Caki2 (cell line): ENCODE measurements at regions not wholly inside any gene's neighbourhood (a gene's known extent, or its start where the extent isn't known, plus 50 kb on each side); places are given as distances from the start of the nearest gene placed in this dataset.

ENCODE experiments used
- DNase-seq: peaks from one replicate; pipeline ENCODE4 v3.0.0-alpha.2; 2015; ENCODE audit warnings: low read depth
- in situ Hi-C: cut with HindIII; loops from 2 replicates; pipeline ENCODE4 v1.10.0; 2016; ENCODE audit warnings: low sequenced_read_pairs, low pct_unique_long_range_greater_than_20kb, mixed read lengths

- in situ Hi-C loops: no loop called here
- no peak for DNase-seq
These were observed 75.8 kb upstream of the KCNJ16 start for GRCh38 chr17:69999253-69999652.

DNA sequence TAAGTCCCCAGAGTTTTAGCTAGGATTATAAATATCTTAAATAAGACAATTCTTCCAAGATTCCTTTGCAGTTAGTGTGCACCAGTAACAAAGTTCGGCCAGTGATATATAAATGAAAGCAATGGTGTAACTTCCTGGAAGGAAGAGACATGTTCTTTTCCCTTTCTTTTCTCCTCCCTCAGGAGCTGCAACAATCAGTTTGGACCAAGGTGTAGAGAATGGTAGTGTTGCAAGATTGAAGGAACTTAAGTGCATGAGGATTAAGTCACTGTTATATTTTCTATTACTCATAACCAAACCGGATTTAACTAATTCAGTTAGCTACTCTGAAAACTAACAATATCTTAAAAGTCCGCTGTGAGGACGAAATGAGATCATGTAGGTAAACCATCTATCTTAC, 68.9 kb upstream of the KCNJ16 start:
- no peak for DNase-seq
- in situ Hi-C loops: no loop called here

DNA sequence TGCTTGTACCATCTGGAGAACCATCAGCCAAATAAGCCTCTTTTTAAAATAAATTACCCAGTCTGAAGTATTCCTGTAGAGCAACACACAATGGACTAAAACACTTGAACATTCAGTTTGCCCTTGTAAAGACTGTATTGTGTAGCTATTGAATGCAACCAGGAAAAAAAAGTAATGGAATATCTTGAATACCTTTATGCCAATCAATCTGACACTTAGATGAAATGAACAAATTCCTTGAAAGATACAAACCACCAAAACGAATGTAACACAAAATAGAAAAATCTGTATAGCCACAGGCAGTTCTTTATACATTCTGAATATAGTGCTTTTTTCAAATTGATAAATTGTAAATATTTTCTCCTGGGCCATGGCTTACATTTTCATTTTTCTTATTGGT, 63.3 kb upstream of the KCNJ16 start:
- in situ Hi-C loops: no loop called here
- DNase-seq: no peak

- in situ Hi-C loops: no loop called here
These were observed 61.1 kb upstream of the KCNJ16 start for GRCh38 chr17:70013911-70014310.

DNA sequence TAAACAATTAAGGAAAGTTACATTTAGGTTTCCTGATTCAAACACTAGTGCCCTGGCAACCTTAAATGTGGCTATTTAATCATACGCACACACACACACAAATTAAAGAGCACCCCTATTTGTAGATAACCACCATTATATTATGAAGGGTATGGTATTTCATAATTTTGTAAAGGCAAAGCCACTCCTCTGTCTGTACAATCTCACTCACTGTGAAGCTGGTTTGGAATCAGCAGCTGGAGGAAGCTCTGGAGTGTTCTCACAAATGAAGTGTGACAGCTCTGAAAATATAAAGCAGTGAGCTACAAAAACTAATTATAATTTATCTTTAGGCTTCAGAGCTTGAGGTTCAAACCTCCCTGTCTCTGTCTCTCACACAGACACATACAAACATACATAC, 57.9 kb upstream of the KCNJ16 start:
- no peak for DNase-seq
- in situ Hi-C loops: no loop called here

More at GRCh38 chr17:70013911-70014310, 61.1 kb upstream of the KCNJ16 start:
- no peak for DNase-seq

DNA sequence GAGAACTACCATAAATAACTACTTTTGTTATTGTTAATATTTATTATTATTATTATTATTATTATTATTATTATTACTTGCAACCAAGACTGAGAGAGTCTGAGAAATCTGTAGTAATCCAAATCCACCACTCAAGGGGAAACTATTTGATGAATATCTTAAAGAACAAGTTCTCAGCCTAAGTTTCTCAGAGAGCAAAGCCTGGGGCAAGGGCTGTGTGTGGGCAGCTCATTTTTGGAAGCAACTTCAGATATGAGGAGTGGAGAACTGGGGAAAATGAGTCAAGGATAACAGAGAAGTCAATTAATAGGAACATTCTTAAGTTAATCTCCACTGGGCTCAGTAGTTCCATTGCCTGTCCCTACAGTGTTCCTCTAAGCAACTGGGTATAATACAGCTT, 57.1 kb upstream of the KCNJ16 start:
- in situ Hi-C loops: no loop called here
- no peak for DNase-seq

DNA sequence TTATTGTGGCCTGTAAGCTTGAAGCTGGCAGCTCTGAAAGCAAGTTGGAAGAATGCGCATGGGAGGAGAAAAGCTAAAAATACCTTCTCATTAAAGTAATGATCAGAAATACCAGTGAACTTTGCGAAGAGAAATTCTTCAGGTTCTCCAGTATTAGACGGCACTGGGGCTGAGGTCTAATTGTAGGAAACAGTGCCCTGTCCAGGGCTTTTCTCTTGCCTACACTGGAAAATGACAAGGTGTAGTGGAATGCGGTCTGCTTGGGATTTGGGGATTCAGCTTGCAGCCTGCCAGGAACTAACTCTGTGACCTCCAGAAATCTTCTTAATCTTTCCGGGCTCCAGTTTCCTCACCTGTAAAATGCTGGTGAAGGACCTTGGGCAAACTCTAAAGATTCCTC, 53.3 kb upstream of the KCNJ16 start:
- in situ Hi-C loops: no loop called here
- DNase-seq: no peak

DNA sequence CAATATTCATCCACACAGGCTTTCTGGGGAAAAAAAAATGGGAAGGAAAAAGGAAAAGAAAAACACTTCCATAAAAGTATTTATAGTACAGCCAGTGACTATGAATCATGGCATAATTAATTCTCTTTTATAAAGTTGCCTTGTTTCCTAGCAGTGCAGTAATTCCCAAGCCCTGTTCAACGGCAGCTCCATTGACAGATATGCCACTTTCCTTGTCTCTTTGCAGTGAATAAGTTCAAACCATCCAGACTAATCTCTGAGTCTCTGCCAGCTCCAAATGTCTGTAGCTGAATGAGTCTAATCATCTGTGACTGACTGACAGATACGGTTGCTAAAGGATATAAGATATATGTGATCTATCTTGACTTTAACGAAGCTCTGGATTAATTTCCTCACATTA, 52.9 kb upstream of the KCNJ16 start:
- in situ Hi-C loops: no loop called here
- DNase-seq: no peak

DNA sequence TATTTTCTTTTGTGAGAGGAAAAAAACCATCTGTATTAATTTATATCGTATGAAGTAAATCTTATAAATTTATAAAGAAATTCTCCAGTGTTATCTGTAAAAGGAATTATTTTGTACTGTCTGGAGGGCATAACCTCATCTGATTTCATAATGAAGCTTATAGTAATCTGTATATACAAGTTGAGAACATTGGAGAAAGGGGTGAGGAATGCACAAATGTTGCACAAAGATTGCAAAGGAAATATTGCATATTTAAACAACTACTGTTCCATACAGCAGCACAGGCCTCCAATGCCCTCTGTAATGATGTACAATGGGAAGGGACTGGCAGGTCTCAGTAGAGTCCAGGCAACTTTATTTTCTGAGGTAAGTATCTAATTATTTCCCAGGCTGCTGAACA, 50.8 kb upstream of the KCNJ16 start:
- DNase-seq: no peak
- in situ Hi-C loops: no loop called here
